Stimulated activated naive CD4-positive, alpha-beta T cell (primary cell): ENCODE measurements at regions not wholly inside any gene's neighbourhood (a gene's known extent, or its start where the extent isn't known, plus 50 kb on each side); places are given as distances from the start of the nearest gene placed in this dataset.

Source experiments
- DNase-seq, 6 experiments: peaks; one replicate each; lab custom pipeline; 2025; lab: John Stamatoyannopoulos, UW

DNA sequence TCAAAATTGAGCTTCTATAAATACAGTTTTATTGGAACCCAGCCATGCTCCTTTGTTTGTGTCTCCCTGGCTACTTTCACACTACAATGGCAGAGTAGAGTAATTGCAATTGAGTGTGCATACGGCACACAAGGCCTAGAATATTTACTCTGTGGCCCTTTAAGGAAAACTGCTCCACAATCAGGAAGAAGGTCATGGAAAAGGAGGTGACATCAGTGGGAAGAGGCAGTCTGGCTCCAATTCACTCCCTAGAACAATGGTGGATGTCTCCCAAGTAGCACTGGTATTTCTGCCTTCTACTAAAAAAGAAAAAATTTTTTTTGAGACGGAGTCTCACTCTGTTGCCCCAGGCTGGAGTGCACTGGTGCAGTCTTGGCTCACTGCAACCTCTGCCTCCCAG lies 51.3 kb downstream of the KRTAP19-8 start:
- no peak for DNase-seq

DNA sequence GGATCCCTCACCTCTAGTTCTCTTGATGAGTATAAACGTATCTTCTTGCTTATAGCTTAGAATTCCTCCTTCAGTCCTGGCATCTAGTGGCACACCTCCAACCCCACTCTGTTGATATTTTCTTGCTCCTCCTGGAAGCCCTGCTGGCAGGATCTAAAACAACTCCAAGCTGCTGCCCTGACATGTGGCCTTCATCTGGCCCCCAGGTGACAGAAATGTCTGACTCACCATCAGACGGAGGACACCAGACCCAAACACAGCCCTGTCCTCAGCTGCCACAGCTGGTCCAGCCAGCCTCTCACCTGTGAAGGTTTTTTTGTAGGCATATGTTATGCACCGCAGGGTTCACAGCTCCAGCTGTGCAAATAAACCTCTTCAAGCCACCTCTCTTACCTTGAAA lies 53.4 kb downstream of the KRTAP19-8 start:
- DNase-seq: no peak

DNA sequence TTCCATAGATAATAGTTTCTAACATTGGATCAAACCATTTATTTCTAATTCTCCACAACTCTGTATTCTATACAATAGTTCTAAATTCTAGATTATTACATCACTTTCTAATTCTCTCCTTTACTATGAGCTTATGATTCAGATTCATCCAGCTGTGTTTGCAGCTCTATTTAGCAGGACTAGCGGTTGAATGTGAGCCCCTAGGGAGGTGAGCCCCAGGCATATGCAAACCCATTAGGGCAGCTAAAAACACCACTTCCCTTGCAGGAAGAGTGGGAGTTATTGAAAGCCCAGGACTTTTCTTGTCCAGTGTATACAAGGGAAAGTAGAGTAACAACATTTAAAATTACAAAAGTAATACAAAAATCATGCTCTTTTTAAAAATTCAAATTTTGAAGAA lies 56.9 kb downstream of the KRTAP19-8 start:
- no peak for DNase-seq

DNA sequence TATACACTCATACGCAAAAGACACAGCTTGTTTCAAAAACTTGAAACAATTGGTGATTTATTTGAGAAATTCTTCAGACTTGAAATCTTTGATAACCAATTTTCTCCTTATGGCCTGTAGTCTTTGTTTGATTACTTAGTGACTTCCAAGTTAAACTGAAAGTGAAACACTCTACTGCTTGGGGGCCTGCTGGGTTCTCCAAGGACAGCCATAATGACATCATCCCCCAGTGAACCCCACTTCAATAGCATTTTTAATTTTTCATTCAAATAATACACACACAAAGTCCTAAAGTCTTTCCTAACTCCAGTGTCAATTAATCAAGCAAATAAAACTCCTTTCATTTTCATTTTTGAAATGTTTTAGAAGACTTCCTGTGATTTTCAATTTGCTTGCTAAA lies 59.2 kb downstream of the KRTAP19-8 start:
- DNase-seq: peak in 2 of 6 experiments; percentile 7 to 13

DNA sequence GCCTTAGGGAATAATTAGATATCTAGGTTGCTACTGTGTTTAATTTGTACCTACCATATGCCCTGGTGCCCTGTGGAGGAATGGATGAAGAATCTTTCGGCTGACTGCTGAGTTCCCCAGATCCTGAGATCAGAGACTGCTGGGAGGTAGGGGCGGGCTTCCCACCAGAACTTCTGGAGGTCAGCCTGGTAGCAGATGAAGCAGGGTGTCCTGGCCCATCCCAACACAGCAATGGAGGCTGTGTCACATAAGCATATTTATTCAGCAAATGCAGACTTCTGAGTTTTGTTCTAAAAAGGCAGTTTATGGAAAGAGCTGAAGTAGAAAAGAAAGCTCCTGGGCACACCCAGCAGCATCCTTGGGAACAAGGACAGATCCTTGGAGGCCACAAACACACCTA lies 74.0 kb downstream of the KRTAP19-8 start:
- no peak for DNase-seq

DNA sequence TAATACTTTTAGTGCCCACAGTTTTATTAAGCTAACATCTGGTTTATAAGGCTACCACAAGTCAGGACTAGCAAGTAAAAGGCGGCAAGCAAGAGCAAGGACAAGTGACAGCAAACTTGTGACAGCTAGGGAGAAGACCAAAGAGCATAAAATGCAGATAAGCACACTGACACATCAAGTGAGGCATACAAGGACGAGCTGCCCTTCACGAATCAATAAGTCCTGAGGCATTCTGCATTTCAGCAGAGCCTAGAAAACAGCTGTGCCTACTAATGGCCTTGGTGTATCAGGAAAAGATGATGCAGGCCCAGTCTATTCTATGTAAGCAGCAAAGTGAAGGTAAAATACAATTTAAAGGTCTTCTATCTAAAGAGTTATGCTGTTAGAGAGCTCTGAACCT lies 74.8 kb downstream of the KRTAP19-8 start:
- DNase-seq: no peak

DNA sequence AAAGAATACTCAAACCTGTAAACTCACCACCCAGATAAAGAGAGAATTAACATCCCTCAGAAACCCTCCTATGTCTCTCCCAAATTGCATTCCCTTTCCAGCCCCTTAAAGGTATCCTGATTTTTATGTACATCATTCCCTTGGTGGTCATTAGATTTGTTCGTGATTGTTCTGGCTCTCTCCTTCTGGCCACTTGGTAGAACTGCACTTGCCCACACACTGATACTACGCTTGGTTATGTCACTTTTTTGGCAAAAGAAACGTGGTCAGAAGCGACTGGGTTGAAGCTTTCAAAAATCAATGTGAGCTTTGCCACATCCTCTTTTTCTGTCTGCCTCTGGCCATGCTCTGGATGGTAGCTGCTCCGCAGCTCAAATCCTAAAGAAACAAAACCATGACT lies 76.3 kb downstream of the KRTAP19-8 start:
- no peak for DNase-seq

DNA sequence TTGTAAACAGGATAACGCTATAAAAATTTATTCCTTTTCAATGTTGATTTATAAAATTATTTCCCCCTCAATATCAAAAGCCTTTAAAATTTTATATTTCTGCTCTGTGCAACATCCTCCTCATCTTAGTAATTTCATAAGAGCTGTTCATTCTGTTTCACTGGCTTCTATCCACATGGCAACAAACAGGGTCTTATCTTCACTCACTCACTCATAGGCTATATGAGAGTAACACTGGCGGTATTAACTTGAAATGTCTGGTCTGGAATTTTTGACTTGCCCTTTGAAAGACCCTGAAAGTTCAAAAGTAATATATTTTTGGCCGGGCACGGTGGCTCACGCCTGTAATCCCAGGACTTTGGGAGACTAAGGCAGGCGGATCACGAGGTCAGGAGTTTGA lies 77.4 kb upstream of the KRTAP11-1 start:
- DNase-seq: no peak

DNA sequence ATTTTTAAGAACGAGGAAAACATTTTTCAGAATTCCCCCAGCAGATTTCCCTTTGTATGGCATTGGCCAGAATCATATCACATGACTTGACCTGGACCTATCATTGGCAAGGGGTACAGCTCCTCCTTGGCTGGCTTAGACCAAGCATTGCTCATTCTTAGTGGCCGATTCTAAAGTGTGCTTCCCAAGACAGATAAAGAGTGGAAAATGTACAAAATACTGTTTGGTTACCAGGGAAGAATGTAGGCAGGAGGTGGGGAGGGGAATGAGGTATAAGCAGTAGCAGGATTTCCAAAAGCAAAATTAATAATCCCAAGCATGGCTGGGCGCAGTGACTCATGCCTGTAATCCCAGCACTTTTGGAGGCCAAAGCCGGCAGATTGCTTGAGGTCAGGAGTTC lies 75.6 kb upstream of the KRTAP11-1 start:
- DNase-seq: no peak

DNA sequence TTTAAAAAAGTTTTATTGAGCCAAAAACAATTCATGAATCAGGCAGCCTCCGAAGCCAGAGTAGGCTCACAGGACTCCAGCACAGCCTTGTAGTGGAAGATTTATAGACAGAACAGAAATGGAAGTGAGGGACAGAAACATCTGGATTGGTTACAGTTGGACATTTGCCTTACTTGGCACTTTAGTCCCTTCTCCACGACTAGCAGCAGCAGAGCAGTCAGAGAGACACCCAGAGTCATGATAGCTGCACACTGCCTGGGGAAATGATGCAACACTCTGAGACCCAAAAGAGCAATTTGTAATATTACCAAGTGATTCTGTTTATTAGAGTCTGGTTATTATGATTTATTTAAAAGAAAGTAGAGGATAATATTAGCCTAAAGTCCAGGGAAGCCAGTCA lies 72.2 kb upstream of the KRTAP11-1 start:
- DNase-seq: no peak

DNA sequence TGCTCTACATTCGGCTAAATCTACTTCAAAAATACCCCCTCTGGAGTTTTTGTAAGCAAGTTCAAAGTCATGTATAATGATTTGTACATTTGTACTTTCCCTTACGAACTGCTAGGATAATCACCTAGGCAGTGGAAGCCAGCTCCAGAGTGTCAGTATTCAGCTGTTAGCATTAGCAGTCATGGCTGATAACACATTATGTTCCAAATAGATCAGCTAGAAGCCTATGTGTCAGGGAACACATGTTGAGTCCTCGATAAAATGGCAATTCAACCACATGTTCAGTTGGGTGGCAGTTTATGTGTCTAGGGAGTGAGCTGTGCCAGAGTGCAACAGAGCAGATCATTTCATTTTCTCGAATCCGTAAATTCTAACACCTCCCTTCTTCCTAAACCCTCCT lies 65.8 kb upstream of the KRTAP11-1 start:
- no peak for DNase-seq

DNA sequence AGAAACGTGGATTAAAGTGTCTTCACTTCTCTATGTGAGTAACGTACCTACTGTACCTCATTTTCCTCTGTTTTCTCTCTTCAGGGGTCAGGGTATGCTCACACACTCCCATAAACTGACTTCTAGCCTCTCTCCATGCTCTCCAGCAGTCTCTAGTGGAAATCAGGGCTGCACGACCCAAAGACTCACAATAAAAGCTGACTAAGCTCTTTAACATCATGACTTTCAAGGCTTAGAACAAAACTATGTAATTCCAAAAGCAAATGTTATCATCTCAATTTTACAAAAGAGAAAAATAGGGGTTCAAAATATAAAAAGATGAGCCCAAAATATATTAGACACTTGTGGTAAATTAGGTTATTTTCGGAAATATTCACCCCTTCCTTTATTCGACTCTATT lies 62.5 kb upstream of the KRTAP11-1 start:
- DNase-seq: no peak

DNA sequence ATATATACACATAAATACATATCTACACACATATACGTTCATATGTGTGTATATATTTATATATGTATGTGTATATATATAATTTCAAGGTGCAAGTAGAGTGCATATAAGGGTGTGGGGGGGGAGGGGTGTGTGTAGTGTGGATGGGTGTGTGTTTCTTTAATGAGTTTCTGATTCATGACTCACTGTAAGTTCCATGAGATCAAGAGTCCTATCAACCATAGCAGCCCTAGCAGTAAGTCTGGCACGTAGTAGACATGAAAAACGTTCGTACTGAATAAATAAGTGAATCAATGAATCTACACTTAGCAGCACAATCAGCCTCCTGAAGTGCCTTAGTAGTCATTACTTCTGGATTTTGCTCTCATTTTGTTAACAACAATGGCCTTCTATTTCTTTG lies 61.9 kb upstream of the KRTAP11-1 start:
- DNase-seq: no peak

DNA sequence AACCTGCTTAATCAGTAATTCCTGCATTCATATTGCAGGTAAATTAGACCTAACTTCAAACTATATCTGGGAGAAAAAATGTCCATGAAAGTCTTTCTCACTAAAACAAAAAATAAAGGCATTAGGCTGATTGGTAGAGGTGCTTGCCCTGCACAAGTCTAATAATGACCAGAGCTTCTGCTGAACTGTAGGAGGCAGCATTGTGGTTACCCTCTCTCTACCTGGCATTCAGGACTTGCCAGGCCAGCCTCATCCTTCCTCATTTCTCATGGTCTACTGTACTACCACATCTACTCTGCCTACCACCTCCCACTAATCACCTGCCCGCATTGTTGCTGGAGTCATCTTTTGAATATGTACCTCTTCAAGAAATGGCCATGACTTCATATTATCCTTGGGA lies 60.8 kb upstream of the KRTAP11-1 start:
- no peak for DNase-seq

DNA sequence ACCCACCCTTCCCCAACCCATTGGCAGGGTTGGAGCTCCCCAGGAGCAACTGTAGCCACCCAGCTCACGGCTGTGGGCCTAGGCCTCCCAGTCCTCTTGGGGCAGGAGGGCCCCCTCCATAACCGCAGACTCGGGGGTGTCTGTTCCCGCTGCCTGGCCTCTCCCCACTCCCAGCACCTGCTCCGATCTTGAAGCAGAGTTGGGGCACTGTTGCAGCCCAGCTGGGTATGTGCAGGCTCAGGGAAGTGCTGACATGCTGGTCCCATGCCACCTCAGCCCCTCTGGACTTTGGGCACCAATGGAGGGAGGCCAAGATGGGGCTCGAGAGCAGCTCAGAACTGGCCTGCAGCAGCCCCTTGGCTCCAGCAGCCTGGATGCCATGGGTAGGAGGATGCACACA lies 54.8 kb upstream of the KRTAP11-1 start:
- no peak for DNase-seq

DNA sequence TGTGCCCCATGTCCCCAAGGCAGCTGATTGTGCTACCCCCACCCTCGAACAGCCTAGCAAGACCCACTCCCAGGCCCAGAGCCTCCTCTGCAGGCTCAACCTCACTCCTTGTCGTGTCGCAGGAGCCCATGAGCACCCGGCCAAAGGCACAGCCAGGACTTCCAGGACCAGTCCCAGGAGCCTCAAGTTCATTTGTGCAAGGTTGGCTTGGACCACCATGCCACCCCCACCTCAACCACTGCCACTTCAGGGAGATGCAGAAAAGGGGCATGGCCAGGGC lies 54.4 kb upstream of the KRTAP11-1 start:
- no peak for DNase-seq

DNA sequence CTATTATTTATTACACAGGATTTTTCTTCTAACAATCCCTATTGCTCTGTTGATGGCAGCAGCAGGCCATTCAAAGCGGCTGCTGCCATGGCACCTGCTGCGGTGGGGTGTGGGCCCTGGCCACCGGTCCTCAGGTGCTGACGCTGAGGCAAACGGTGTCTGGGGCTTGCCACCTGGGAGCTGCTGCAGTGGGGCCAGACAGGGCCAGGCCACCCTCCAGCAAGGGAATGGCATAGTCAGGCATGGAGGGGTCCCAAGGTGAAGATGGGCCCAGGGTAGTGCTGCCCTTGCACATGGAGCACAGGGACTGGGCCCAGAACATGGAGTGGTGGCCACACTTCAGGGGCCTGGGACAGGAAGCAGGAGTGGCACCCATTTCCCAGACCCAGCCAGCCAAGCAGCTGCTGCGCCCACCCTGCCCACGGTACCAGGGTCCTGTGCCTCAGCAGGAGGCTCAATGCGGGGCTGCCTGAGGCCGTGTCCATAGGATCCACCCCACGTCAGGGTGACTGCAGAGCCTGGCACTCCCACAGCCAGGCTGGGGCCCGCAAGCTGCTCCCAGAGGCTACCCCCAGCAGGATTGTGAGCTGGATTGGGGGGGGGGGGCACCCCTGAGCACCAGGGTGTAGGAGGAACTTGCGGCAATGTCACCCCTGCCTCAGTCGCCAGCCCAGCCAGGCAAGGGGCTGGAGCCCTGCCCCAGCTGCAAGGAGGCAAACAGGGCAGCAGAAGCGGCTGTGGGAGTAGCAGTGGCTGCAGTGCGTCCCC lies 53.9 kb upstream of the KRTAP11-1 start:
- DNase-seq: no peak

DNA sequence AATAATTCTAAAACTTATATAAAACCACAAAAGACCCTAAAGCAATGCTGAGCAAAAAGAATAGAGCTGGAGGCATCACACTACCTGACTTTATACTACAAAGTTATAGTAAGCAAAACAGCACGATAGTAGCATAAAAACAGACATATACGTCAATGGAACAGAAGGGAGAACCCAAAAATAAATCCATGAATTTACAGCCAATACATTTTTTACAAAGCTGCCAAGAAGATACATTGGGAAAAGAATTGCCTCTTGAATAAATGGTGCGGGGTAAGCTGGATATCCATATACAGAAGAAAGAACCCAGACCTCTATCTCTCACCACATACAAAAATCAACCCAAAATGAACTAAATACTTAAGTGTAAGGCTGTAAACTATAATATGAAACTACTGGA lies 51.3 kb upstream of the KRTAP11-1 start:
- no peak for DNase-seq
